Peyer's patch (tissue), 4 donors: ENCODE measurements at regions not wholly inside any gene's neighbourhood (a gene's known extent, or its start where the extent isn't known, plus 50 kb on each side); places are given as distances from the start of the nearest gene placed in this dataset.
"Not testable (repeated sequence)": the region's sequence is repeated elsewhere in the genome, so short reads cannot be mapped to it uniquely, and the experiment has no call there.

Source experiments
- DNase-seq, 3 donors: peaks; one replicate each; pipeline ENCODE4 v3.0.0-alpha.2; 2017 to 2019
- H3K27ac ChIP-seq, 4 donors: fragments of 200-600 bp; sonication (generic); one replicate each; pipeline ENCODE4 v1.5.1; 2016 to 2019
- H3K27me3 ChIP-seq, 2 donors: fragments of 200-600 bp; sonication (generic); one replicate each; pipeline ENCODE4 v1.5.1; 2019
- H3K36me3 ChIP-seq, 3 donors: fragments of 200-600 bp; sonication (generic); one replicate each; pipeline ENCODE4 v1.5.1; 2016 to 2019
- H3K4me1 ChIP-seq, 4 donors: fragments of 200-600 bp; sonication (generic); one replicate each; pipeline ENCODE4 v1.5.1; 2016 to 2019
- H3K4me3 ChIP-seq, 4 donors: fragments of 200-600 bp; sonication (generic); 1 replicate in 3 of 4; 2 replicates in 1 of 4; pipeline ENCODE4 v1.5.1; 2016 to 2019; ENCODE audit warnings: mild to moderate bottlenecking in 1 of 4
- H3K9me3 ChIP-seq, 4 donors: fragments of 200-600 bp; sonication (generic); one replicate each; pipeline ENCODE4 v1.5.1; 2016 to 2019; ENCODE audit warnings: mild to moderate bottlenecking in 1 of 4
- POLR2A ChIP-seq, 2 donors: fragments of 450-650 bp; IDR thresholded peaks; one replicate each; pipeline ENCODE4 v1.5.1; 2017; ENCODE audit warnings: antibody characterized with exemption in 2 of 2, mild to moderate bottlenecking in 2 of 2, moderate library complexity in 2 of 2
- TF ChIP-seq, protein P1 (sequence below), 6 experiments: fragments of 450-650 bp in 4 of 6; fragments of 200-600 bp in 2 of 6; sonication (generic) in 1 of 6; IDR thresholded peaks; one replicate each; pipeline ENCODE4 v1.5.1; 2017 to 2019; ENCODE audit warnings: antibody characterized with exemption in 6 of 6, mild to moderate bottlenecking in 3 of 6, moderate library complexity in 1 of 6

DNA sequence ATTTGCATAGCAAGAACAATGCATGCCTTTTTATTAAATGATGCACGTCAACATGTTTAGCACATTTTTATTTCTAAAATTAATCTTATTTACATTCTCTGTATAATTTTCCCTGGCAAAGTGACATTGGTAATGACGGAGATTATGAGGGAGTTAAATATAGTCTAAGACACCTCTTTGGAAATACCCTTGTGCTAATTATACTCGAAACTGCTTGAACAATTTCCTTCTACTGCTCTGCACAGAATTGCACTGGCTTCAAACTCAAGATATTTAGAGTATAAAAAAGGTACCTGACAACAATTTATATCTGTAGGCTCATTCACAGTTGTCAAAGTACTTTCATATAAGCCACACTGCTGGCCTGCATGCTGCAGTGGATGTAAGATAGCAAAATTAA, 602.7 kb downstream of the NXPH1 start:
- Histone ChIP-seq H3K4me3 (no peak overlapping the region), H3K4me1 (no peaks in the 10 kb centered on the region), H3K36me3 (no peaks in the 10 kb centered on the region), H3K27me3 (no peaks in the 10 kb centered on the region), H3K27ac (no peak overlapping the region), H3K9me3 (no peaks in the 10 kb centered on the region)
- TF ChIP-seq, protein P1, sequence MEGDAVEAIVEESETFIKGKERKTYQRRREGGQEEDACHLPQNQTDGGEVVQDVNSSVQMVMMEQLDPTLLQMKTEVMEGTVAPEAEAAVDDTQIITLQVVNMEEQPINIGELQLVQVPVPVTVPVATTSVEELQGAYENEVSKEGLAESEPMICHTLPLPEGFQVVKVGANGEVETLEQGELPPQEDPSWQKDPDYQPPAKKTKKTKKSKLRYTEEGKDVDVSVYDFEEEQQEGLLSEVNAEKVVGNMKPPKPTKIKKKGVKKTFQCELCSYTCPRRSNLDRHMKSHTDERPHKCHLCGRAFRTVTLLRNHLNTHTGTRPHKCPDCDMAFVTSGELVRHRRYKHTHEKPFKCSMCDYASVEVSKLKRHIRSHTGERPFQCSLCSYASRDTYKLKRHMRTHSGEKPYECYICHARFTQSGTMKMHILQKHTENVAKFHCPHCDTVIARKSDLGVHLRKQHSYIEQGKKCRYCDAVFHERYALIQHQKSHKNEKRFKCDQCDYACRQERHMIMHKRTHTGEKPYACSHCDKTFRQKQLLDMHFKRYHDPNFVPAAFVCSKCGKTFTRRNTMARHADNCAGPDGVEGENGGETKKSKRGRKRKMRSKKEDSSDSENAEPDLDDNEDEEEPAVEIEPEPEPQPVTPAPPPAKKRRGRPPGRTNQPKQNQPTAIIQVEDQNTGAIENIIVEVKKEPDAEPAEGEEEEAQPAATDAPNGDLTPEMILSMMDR (IDR thresholded peaks at IDR 0.05) = no peak
- TF ChIP-seq POLR2A (IDR thresholded peaks at IDR 0.05) = no peak
- no peak for DNase-seq

DNA sequence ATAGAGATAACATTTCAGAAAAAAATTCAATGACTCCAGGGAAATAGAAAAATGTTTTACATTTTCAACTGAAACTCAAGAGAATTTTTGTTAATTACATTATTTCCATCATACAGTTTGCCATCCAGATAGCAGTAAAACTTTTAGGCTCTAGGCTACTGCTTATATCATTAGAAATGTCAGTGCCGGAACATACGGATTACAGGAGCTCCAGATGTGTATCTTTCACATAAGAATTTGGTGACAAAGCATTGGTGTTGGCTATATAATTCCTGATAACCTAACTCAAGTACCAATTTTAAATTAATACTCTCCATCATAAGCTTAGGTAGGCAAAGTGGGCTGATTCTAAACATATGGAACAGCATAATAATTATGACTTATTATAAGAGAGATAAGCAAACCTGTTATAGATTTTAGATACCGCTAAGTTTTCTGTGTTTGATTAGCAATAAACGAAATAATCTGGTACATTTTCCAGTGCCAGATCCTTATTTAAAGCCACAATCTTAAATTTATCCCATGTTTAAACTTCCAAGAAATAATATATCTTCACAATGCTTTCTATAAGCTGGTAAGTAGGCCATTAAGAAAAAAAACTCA, 637.9 kb downstream of the NXPH1 start:
- Histone ChIP-seq H3K9me3 (no peaks in the 10 kb centered on the region), H3K4me3 (no peak overlapping the region), H3K27me3 (no peaks in the 10 kb centered on the region), H3K27ac (no peak overlapping the region), H3K36me3 (no peaks in the 10 kb centered on the region), H3K4me1 (no peaks in the 10 kb centered on the region)
- TF ChIP-seq POLR2A (IDR thresholded peaks at IDR 0.05) = no peak
- TF ChIP-seq, protein P1 (IDR thresholded peaks at IDR 0.05) = no peak
- DNase-seq = no peak

DNA sequence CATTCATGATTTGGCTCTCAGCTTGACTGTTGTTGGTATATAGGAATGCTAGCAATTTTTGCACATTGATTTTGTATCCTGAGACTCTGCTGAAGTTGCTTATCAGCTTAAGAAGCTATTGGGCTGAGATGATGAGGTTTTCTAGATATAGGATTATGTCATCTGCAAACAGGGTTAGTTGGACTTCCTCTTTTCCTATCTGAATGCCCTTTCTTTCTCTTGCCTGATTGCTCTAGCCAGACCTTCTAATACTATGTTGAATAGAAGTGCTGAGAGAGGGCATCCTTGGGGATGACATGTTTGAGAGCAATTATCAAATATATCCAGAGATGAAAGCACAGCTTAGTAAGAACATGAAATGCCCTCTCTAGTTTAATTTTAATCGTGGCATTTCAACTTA, 642.4 kb downstream of the NXPH1 start:
- not testable (repeated sequence) for H3K36me3 ChIP-seq, H3K27me3 ChIP-seq, H3K4me3 ChIP-seq, DNase-seq, H3K4me1 ChIP-seq, H3K9me3 ChIP-seq, H3K27ac ChIP-seq

DNA sequence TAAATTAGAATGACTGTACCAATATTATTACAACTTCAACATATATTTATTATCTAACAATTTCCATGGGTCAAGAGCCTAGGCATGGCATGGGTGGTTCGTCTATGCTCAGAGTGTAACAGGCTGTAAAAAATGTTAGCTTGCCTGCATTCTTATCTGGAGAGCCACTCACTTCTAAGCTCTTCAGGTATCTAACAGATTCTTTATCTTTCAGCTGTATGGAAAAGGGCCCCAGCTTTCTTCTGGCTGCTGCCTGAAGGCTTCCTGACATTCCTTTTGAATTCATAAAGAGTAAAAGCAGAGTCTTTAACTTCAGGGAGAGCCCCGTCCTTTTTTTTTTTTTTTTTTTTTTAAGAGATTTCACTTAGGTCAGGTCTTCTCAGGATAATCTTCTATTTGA, 648.8 kb downstream of the NXPH1 start:
- TF ChIP-seq, protein P1 (IDR thresholded peaks at IDR 0.05) = no peak
- TF ChIP-seq POLR2A (IDR thresholded peaks at IDR 0.05) = no peak
- Histone ChIP-seq H3K4me3 (no peak overlapping the region), H3K9me3 (peaks cover 0 to 8% (median 0%) of the 10 kb centered on the region in 4 donors), H3K27ac (no peak overlapping the region), H3K4me1 (no peaks in the 10 kb centered on the region), H3K36me3 (no peaks in the 10 kb centered on the region), H3K27me3 (no peaks in the 10 kb centered on the region)
- DNase-seq = no peak

DNA sequence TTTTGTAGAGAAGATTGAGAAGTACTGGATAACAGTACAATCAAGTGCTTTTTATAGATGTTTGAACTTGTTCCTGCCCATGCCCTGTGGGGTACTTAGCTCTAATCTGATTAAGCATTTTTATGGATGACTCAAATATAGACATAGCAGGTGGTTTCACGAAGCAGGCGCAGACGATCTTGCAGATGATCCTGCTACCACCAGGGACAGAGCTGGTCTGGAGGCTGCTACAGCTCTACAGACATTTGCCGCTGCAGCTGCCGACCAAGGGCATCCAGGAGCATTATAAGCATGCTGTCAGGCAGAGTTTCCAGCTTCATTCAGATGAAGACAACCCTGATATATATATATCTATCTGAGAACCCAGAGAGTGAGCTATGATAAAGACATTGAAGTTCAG, 650.4 kb downstream of the NXPH1 start:
- Histone ChIP-seq H3K27ac (no peak overlapping the region), H3K9me3 (peaks cover 0 to 8% (median 0%) of the 10 kb centered on the region in 4 donors), H3K4me3 (no peak overlapping the region), H3K36me3 (no peaks in the 10 kb centered on the region), H3K4me1 (no peaks in the 10 kb centered on the region), H3K27me3 (no peaks in the 10 kb centered on the region)
- TF ChIP-seq, protein P1 (IDR thresholded peaks at IDR 0.05) = no peak
- TF ChIP-seq POLR2A (IDR thresholded peaks at IDR 0.05) = no peak
- no peak for DNase-seq

DNA sequence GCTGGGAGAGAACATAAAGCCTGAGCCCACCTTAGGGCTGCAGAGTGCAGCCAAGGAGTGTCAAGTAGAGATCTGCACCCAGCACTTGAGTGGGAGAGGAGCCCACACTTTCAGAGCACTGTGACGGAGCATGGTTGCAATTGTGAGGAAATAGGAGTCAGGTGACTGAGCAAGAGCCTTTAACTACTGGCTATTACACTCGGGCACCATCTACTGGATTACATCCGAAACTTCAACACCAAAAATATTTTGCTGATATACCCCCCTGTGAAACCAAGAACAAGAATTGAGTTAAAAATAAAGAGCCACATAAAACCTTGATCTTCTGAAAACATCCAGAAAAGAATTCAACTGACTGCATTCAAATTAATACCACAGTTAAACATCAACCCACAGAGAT, 657.9 kb downstream of the NXPH1 start:
- DNase-seq = no peak
- H3K4me3 ChIP-seq = no peak overlapping the region
- no peaks in the 10 kb centered on the region for H3K27me3 ChIP-seq
- H3K27ac ChIP-seq = no peak overlapping the region
- TF ChIP-seq, protein P1 (IDR thresholded peaks at IDR 0.05) = no peak
- no peak for TF ChIP-seq POLR2A (IDR thresholded peaks at IDR 0.05)
- H3K4me1 ChIP-seq = no peaks in the 10 kb centered on the region
- H3K36me3 ChIP-seq = no peaks in the 10 kb centered on the region
- peaks cover 0 to 5% (median 0%) of the 10 kb centered on the region in 4 donors for H3K9me3 ChIP-seq
